Astrocyte of the cerebellum (primary cell): ENCODE measurements at regions not wholly inside any gene's neighbourhood (a gene's known extent, or its start where the extent isn't known, plus 50 kb on each side); places are given as distances from the start of the nearest gene placed in this dataset.

Experiments used
- DNase-seq: peaks from one replicate; pipeline ENCODE4 v3.0.0-alpha.2; 2011; ENCODE audit warnings: low read depth
- H3K4me3 ChIP-seq: 2 replicates; pipeline ENCODE4 v1.5.1; 2011; ENCODE audit warnings: mild to moderate bottlenecking, low read depth, low read length, moderate library complexity
- in situ Hi-C: cut with HindIII; loops from 2 replicates; pipeline ENCODE4 v1.10.0; 2017; ENCODE audit warnings: low sequenced_read_pairs
- TF ChIP-seq, protein P1 (sequence below): IDR thresholded peaks from 2 replicates; pipeline ENCODE4 v1.5.1; 2012; ENCODE audit warnings: low read length, low read depth, moderate library complexity, mild to moderate bottlenecking; ENCODE audit errors: missing control alignments

DNA sequence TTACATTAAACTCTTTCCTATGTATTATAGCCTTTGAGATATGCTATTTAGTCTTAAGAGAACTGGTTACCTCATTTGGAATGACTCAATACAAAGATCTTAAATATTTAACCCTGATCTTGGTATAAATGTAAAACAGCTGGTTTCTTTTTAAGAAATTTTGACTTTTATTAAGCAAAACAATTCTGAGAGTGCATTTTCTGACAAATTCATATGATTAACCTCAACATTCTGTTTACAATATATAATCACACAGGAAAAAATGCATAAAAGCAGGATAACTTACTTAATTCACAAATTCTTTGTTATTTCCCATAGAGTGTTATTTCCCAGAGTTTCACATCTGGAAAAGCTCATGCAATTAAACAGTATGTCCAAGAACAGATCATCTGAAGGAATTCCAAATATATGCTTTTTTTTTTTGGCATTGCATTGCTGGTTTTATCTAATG is 400.4 kb upstream of the THBS1 start:
- no peak overlapping the region for H3K4me3 ChIP-seq
- TF ChIP-seq, protein P1, sequence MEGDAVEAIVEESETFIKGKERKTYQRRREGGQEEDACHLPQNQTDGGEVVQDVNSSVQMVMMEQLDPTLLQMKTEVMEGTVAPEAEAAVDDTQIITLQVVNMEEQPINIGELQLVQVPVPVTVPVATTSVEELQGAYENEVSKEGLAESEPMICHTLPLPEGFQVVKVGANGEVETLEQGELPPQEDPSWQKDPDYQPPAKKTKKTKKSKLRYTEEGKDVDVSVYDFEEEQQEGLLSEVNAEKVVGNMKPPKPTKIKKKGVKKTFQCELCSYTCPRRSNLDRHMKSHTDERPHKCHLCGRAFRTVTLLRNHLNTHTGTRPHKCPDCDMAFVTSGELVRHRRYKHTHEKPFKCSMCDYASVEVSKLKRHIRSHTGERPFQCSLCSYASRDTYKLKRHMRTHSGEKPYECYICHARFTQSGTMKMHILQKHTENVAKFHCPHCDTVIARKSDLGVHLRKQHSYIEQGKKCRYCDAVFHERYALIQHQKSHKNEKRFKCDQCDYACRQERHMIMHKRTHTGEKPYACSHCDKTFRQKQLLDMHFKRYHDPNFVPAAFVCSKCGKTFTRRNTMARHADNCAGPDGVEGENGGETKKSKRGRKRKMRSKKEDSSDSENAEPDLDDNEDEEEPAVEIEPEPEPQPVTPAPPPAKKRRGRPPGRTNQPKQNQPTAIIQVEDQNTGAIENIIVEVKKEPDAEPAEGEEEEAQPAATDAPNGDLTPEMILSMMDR = no peak
- no peak for DNase-seq
- in situ Hi-C loops = no loop called here

DNA sequence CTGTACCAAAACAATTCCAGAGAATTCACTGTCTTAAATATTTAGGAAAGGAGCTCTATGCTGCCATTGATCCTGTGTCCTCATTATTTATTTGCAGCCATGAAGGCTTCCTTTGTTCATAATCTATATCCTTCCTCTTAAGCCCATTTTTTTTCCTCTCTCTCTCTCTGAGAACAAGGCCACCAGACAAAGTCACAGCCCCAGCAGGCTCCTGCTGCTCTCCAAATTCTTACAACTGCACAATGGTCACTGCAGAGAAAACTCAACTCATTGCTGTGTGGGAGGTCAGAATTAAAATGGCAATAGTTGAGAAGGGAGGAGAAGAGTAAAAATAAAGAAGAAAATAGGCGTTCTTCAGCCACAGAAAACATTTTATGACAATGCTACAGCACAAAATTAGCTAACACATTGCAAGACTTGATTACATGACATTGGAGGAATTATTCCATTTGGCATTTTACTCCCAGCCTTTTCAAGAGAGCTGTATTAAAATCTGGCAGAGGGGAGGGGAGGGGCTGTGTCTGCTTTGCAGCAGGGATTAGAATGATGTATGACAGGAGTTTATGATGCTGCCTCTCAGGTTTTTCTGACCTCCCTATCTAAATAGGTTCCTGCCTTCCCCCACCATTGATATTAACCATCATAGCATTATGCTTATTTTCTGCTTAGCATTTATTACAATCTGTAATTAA is 399.7 kb upstream of the THBS1 start:
- in situ Hi-C loops = no loop called here
- DNase-seq = no peak

DNA sequence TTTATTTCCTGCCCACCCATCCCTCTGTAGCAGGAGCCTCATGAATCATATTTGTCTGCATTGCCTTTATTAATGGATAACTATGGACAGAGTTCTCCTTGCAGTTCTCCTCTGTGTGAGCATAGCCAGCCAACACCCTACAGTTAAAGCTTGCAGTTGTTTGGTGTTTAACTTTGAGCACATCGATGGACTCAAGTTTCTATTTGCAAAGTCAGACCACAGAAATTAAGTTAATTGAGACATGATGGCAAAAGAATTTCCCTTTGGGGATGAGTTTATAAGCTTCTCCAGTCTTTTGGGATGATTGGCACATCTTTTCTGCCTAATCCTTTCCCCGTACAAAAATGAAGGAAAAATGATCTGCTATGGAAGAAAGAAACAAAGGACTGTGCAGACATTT is 398.9 kb upstream of the THBS1 start:
- H3K4me3 ChIP-seq = no peak overlapping the region
- TF ChIP-seq, protein P1 = no peak
- DNase-seq = no peak
- in situ Hi-C loops = no loop called here

More for the DNA sequence above, 399.7 kb upstream of the THBS1 start:
- TF ChIP-seq, protein P1 = no peak
- no peak overlapping the region for H3K4me3 ChIP-seq

DNA sequence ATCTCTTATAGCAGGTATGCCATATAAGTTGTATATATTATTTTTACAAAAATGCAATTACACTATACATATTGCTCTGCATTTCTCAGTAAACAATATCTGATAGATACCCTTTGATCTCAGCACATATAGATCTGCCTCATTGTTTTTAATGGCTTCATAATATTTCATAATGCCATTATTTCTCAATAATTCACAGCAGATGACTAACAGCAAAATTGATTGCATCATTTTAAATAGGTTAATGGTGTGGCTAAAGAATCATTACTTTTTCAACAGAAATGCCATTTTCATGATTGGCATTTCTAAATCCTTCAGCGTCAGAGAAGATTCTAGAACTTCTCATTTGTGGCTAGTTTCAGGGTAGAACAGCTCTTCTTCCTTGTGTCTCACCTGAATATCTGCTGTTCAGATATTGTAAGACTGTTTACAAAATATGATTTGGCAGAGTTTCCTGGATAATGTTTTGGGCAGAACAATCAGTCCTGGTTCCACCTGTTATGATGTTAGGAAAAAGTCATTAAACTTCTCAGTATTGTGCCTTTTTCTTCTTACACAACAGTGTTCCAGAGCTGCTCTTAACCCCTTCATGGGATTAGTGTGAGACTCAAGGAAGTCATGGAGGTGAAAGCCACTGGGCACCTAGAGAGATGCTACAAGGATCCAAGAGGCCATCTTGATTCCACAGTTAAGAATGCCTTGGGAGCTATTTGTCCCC is 397.6 kb upstream of the THBS1 start:
- TF ChIP-seq, protein P1 = no peak
- DNase-seq = no peak
- in situ Hi-C loops = no loop called here
- H3K4me3 ChIP-seq = no peak overlapping the region

DNA sequence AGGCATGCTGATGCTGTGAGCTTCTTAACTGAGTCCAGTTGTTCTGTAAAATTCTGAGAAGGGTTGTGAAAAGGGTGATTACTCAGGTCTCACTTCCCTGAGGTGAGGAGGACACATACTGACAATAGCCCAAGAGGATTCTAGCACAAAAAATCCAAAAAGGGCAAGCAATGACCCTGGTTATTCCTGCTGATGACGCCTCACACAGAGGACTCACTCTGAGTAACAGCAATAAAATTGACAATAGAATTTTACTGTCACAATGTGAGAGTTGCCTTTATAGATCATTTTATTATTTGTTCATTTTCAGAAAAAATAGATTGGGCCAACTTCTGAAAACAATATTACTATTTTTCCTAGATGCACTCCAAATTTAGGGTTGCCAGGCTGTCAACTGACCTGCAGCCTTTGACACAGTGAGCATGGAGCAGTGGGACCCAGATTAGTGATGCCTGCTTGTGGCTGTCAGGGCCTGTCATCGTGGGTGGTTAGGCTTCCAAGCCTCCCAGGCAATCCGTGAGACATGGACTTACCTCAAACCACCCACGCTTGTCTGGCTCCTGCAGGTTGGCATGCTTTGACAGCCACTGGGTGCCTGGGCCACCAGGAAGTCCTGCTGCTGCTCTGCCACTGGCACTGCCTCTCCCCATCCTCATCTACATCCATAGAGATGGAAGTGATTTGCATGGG is 396.0 kb upstream of the THBS1 start:
- TF ChIP-seq, protein P1 = no peak
- no peak overlapping the region for H3K4me3 ChIP-seq
- in situ Hi-C loops = no loop called here
- no peak for DNase-seq

DNA sequence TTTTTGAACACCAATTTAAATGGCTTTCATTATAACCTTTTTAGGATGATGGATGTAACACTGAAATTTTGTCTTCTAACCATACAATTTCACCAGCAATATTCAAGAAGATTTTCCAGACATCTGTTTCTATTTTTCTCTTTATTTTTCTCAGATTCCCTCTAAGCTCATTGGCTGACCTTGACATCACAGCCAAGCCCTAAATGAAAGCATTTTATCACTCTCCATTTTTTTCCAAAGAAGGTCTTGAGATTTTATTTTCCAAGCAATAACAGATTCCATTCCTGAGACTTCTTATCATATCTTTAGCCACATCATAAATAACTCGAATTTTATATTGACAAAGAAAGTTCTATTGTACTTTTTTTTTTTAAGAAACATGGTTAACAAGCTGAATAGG is 392.6 kb upstream of the THBS1 start:
- TF ChIP-seq, protein P1 = no peak
- H3K4me3 ChIP-seq = no peak overlapping the region
- in situ Hi-C loops = no loop called here
- DNase-seq = no peak
